HFF-Myc (cell line): ENCODE measurements at regions not wholly inside any gene's neighbourhood (a gene's known extent, or its start where the extent isn't known, plus 50 kb on each side); places are given as distances from the start of the nearest gene placed in this dataset.

ENCODE experiments used
- DNase-seq: peaks from one replicate; pipeline ENCODE4 v3.0.0-alpha.2; 2011; ENCODE audit warnings: low read depth; ENCODE audit errors: extremely low read depth
- H3K4me3 ChIP-seq: replicated peaks from 2 replicates; pipeline ENCODE4 v1.5.1; 2011; ENCODE audit warnings: low read depth, mild to moderate bottlenecking, control low read depth, low read length
- TF ChIP-seq, protein P1 (sequence below): IDR thresholded peaks from 2 replicates; pipeline ENCODE4 v1.5.1; 2012; ENCODE audit warnings: mild to moderate bottlenecking, low read depth, low read length, control low read depth; ENCODE audit errors: missing control alignments

DNA sequence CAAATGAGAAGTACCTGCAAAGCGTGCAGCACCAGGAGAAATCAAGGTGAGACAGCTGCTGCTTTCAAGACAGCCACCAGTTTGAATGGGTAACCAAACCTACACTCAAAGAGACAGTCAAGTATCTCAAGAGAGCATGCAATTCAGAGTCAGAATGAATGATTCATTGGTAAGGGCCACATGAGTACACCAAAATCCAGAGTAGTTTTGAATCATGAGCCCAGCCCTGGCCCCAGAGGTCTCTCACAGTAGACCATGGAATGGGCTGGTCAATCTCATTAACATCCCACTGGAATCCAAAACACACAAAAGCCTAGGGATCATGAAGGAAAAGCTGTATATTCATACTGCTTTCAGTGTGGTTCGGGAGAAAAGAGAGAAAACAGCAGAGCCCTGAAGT is 242.8 kb downstream of the TBL1XR1 start:
- TF ChIP-seq, protein P1, sequence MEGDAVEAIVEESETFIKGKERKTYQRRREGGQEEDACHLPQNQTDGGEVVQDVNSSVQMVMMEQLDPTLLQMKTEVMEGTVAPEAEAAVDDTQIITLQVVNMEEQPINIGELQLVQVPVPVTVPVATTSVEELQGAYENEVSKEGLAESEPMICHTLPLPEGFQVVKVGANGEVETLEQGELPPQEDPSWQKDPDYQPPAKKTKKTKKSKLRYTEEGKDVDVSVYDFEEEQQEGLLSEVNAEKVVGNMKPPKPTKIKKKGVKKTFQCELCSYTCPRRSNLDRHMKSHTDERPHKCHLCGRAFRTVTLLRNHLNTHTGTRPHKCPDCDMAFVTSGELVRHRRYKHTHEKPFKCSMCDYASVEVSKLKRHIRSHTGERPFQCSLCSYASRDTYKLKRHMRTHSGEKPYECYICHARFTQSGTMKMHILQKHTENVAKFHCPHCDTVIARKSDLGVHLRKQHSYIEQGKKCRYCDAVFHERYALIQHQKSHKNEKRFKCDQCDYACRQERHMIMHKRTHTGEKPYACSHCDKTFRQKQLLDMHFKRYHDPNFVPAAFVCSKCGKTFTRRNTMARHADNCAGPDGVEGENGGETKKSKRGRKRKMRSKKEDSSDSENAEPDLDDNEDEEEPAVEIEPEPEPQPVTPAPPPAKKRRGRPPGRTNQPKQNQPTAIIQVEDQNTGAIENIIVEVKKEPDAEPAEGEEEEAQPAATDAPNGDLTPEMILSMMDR: no peak
- no peak for DNase-seq
- no peak overlapping the region for H3K4me3 ChIP-seq

DNA sequence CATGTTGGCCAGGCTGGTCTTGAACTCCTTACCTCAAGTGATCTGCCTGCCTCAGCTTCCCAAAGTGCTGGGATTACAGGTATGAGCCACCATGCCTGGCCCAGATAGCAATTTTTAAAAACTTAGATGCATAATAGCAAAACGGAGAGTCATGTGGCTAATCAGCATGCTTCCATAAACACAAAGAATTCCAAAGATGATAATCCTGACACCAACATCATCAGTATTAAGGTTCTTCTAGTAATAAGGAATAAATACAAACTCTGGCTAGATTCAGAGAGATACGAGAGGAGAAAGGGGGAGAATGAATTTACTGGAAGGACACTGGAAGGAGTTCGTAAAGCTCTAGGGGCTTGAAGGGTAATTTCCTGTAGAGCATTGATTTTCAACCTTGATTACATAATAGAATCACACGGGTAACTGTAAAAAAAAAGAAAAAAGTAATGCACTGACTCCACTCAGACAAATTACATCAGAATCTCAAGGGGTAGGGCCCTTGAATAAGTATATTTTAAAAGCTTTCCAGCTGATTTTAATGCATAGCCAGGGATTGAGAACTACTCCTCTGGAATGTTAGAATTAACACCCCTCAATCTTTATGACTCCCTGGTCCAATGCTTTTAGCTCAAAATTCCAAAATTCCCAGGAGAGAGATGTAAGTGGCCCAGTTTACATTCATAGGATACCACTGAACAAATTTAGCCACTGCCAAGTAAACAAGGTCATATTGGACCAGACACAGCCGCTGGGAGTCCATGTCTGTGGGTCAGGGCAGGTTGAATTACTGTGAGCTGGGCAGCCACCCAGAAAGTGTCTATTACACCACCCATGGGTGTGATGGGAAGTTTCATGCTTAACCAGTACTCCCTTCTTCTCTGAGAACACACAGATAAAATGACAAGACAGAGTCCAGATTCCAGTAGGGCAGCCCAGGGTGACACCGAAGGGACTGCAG is 243.9 kb downstream of the TBL1XR1 start:
- no peak overlapping the region for H3K4me3 ChIP-seq
- TF ChIP-seq, protein P1: no peak
- no peak for DNase-seq

DNA sequence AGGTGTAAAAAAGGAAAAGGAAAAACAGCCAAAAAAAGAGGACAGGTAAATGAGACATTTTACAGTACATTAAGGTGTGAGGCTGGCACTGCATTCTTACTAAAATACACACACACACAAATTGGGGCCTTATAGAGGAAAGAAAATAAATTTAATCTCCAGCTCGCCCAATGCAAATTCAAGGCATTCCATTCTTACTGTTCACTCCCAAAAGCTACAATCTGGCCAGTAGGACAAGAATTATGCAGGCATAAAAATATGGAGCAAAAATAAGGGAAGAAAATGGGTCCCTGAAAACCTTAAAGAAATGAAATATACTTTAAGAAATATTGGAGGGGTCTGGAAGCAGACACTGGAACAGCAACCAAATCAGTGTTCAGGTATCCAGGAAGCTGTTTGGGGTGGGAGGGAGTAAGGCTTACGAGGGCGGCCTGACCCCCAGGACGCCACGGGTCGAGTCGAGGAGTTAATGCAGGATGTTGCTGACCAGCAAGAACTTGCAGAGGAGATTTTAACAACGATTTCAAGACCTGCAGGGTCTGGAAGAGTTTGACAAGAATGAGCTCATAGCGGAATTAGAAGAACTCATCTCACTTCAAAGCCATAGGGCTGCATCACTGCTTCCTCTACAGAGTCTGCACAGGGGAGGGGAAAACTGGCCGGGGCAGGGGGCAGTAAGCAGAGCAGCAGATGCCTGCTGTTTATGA is 245.5 kb downstream of the TBL1XR1 start:
- DNase-seq: no peak
- TF ChIP-seq, protein P1: no peak
- no peak overlapping the region for H3K4me3 ChIP-seq

DNA sequence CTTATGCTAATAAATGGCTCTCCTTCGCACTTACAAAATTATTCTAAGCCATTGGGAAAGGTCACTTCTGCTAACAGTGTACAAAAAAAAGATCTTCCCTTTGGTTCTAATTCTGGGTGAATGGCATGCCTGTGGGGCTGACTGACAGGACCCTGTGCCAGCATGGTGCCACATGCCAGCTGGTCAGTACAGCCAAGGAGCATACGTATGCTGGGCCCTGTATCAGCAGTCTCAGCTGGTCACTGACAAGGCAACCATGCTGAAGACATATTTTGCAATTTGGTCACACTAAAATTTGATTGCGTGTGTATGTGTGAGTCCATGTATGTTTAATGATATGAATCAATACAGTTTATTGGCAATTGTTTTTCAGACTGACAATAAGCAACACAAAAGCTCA is 246.1 kb downstream of the TBL1XR1 start:
- TF ChIP-seq, protein P1: no peak
- no peak overlapping the region for H3K4me3 ChIP-seq
- DNase-seq: no peak

DNA sequence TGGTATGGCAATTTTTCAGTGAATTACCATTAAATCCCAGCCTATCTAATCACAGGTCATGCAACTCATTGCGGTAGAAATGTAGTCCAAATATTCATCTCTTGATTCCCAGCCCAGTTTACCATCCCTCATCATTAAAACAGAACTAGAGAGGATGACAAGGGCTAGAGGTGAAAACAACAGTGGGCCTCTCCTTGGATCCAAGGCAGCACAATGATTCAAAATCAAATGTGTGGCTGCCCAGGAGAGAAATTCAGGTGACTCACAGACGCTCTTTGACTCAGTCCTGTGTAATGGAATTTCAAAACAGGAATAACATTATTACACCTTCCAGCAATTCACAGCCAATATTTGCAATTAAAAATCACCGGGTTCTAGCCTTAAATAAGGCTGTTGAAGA is 246.5 kb downstream of the TBL1XR1 start:
- DNase-seq: no peak

DNA sequence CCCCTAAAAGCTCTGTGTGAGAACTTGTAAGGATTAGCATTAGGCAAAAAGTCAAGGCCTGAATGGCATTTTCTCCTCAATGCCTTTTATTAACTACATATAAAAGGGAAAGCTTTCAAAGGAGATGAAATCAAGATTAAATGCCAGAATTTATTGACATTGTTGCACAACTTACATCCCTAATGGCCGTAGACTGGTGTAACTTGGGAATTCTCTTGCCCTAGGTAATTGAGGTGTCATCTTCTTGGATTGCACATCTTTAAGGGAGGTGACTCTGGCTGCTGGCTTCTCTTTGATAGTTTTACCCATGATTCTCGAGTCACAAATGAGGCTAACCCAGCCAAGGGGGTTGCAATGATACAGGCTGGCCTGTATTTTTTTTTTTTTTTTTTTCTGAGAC is 249.1 kb downstream of the TBL1XR1 start:
- TF ChIP-seq, protein P1: no peak
- H3K4me3 ChIP-seq: no peak overlapping the region
- DNase-seq: no peak

More for the DNA sequence above, 246.5 kb downstream of the TBL1XR1 start:
- no peak overlapping the region for H3K4me3 ChIP-seq
- TF ChIP-seq, protein P1: no peak
